ENCODE measurements at regions not wholly inside any gene's neighbourhood (a gene's known extent, or its start where the extent isn't known, plus 50 kb on each side); places are given as distances from the start of the nearest gene placed in this dataset.

- TF ChIP-seq CTCF (IDR thresholded peaks at IDR 0.05; ENCODE audit: insufficient read depth, low read depth, low read length), result no peak
- TF ChIP-seq EZH2 (IDR thresholded peaks at IDR 0.05; ENCODE audit: insufficient read depth, low read length), result no peak
Observed at GRCh38 chr11:42410251-42410955, 901.4 kb upstream of the API5 start.
